ENCODE measurements at regions not wholly inside any gene's neighbourhood (a gene's known extent, or its start where the extent isn't known, plus 50 kb on each side); places are given as distances from the start of the nearest gene placed in this dataset.

DNA sequence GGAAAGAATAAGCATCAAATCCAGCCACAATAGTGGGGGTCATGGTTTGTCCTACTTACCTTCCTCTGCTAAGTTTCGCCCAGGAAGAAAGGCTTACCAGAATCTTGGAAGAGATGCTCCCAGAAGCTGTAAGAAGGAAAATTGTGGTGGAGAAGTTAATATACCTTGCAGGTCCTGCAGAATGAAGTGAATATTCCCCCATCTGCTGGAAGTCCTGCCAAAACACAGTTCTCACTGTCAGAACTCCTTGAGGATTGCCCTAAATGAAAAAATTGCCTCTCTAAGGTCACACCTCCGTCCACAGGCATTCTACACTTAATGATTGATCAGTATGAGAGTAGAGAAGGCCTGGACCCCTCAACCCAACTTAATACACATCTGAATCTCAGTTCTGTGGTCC is 78.4 kb upstream of the RGS21 start:
- TF ChIP-seq, protein P1, sequence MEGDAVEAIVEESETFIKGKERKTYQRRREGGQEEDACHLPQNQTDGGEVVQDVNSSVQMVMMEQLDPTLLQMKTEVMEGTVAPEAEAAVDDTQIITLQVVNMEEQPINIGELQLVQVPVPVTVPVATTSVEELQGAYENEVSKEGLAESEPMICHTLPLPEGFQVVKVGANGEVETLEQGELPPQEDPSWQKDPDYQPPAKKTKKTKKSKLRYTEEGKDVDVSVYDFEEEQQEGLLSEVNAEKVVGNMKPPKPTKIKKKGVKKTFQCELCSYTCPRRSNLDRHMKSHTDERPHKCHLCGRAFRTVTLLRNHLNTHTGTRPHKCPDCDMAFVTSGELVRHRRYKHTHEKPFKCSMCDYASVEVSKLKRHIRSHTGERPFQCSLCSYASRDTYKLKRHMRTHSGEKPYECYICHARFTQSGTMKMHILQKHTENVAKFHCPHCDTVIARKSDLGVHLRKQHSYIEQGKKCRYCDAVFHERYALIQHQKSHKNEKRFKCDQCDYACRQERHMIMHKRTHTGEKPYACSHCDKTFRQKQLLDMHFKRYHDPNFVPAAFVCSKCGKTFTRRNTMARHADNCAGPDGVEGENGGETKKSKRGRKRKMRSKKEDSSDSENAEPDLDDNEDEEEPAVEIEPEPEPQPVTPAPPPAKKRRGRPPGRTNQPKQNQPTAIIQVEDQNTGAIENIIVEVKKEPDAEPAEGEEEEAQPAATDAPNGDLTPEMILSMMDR (conservative IDR thresholded peaks at IDR 0.05; ENCODE audit: low read length): no peak
- H3K4me3 ChIP-seq (ENCODE audit: low read length): no peak overlapping the region
- no peak for DNase-seq (ENCODE audit: low read depth)

DNA sequence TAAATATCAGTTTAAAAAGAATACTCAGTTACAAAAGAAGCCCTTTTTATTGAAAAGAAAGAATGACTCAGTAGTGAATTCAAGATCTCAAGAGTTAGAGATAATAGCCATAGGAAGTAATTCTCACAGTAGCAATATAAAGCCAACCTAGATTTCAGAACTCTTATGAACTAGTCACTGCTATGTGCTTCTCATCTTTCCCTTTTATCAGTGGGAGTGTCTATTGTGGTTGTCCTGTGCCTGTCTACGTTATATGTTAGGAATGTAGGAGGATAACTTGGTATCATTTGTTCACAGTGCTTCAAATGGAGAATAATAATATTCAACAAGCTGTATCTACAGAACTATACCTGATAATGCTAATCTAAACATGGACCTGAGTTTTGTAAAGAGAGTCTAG is 73.1 kb upstream of the RGS21 start:
- TF ChIP-seq, protein P1 (conservative IDR thresholded peaks at IDR 0.05; ENCODE audit: low read length): no peak
- H3K4me3 ChIP-seq (ENCODE audit: low read length): no peak overlapping the region
- DNase-seq (ENCODE audit: low read depth): no peak

DNA sequence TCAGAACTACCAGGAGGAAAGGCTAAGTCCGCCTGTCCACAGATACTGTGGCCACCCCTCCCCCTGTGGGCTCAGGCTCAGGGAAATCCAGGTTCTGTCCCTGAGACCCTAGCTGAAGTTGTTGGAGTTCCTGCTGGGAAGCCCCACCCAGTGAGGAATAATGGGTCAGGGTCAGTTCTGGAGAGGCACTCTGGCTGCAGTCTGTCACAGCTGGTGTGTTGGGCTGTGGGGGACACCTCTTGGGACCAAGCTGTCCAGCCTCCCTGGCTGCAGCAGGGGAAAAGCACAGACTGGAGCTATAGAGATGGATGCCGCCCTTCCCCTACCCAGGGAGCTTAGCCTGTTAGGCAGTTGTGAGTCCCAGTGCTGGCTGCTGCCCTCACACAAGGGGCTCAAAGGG is 65.1 kb upstream of the RGS21 start:
- TF ChIP-seq, protein P1 (conservative IDR thresholded peaks at IDR 0.05; ENCODE audit: low read length): no peak

DNA sequence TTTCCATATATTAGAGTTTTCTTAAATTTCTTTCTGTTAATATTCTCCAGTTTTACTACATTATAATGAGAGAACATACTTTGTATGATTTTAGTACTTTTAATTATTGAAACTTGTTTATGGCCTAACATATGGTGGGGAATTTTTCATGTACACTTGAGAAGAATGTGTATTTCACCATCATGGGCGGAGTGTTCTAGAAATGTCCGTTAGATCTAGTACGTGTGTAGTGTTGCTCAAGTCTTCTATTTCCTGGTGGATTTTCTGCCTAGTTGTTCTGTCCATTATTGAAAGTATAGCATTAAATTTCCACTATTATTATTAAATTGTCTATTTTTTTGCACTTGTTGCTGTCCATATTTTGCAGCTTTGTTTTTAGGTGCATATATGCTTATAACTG is 64.0 kb upstream of the RGS21 start:
- DNase-seq (ENCODE audit: low read depth): no peak
- TF ChIP-seq, protein P1 (conservative IDR thresholded peaks at IDR 0.05; ENCODE audit: low read length): no peak
- no peak overlapping the region for H3K4me3 ChIP-seq (ENCODE audit: low read length)

More for the DNA sequence above, 65.1 kb upstream of the RGS21 start:
- DNase-seq (ENCODE audit: low read depth): no peak
- no peak overlapping the region for H3K4me3 ChIP-seq (ENCODE audit: low read length)

DNA sequence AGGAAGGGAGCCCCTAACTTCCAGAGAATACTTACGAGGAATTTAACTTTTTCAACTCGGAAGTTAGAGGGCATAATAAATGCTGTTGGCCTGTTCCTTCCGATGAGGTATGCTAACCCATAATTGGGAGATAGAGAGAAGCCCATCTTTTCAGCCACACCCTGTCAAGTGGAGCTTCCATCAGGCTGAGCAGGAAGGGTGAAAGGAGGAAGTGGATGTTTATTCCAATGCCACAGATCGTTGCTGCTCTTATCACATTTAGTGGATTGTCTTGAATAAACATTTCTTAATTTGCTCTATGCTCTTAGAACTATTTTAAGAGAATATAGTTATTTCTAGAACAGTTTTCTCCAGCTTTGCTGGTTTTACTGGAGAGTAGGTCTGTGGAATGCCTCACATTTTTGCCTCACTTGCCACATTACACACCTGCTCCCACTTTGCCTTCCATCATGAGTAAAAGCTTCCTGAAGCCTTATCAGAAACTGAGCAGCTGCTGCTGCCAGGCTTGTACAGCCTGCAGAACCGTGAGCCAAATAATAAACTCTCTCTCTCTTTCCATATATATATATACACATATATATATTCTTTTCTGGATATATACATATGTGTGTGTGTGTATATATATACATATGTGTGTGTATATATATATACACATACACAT is 60.0 kb upstream of the RGS21 start:
- H3K4me3 ChIP-seq (ENCODE audit: low read length): no peak overlapping the region
- DNase-seq (ENCODE audit: low read depth): no peak
- TF ChIP-seq, protein P1 (conservative IDR thresholded peaks at IDR 0.05; ENCODE audit: low read length): no peak

DNA sequence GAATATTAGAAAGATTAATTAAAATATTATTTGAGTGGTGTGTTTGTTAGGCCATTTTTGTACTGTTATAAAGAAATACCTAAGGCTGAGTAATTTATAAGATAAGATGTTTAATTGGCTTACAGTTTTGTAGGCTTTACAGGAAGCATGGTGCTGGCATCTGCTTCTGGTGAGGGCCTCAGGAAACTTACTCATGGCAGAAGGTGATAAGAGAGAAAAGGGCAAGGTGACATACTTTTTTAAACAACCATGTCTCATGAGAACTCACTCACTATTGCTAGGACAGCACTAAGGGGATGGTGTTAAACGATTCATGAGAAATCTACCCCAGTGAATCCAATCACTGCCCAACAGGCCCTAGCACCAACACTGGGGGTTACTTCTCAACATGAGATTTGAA is 56.7 kb upstream of the RGS21 start:
- DNase-seq (ENCODE audit: low read depth): no peak
- TF ChIP-seq, protein P1 (conservative IDR thresholded peaks at IDR 0.05; ENCODE audit: low read length): no peak
- H3K4me3 ChIP-seq (ENCODE audit: low read length): no peak overlapping the region

DNA sequence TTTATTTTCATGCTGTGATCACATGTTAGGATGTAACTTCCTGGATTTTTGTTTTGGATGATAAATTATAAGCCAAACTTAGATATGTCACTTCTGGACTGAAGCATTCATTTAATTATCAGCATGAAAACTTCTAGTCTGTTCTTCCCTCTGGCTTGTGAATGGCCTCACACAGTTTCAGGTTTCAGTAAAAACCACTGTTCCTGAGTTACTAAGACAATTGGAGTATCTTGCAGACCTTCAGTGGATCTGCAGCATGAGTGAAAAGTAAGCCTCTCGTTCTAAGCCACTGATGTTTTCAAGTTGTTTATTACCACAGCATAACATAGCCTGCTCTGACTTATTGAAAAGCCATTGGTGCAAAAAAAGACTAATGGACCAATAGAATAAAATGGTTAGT is 55.3 kb upstream of the RGS21 start:
- no peak for DNase-seq (ENCODE audit: low read depth)
- no peak overlapping the region for H3K4me3 ChIP-seq (ENCODE audit: low read length)
- TF ChIP-seq, protein P1 (conservative IDR thresholded peaks at IDR 0.05; ENCODE audit: low read length): no peak

Data from AG10803 (cell line).